ENCODE measurements at regions not wholly inside any gene's neighbourhood (a gene's known extent, or its start where the extent isn't known, plus 50 kb on each side); places are given as distances from the start of the nearest gene placed in this dataset.

DNA sequence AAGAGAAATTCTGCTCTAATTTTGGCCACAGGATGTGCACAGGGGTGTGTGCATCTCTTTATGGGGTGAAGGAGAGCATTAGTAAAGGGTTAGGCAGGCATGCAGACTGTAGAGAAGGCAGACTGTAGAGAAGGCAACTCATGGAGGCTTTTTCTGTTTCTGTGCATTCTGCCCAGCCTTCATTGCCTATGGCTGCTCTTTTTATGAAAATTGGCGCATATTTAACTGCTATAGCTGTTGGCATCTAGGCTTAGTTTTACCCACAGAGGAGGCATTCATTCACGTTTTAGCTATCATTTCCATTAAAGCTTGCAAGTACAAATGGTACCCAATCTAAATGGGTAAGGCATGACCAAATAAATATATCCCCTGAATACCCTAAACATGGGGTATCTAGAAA lies 286.8 kb upstream of the ID4 start:
- H2BK5ac ChIP-seq (ENCODE audit: low read depth, low read length), result no peak overlapping the region
- H2BK12ac ChIP-seq (ENCODE audit: low read depth, low read length), result no peak overlapping the region
- H3K18ac ChIP-seq (ENCODE audit: extremely low read depth, low read length), result no peak overlapping the region
- no peaks in the 10 kb centered on the region for H3K27me3 ChIP-seq (replicated peaks in 1 of 4; ENCODE audit: control insufficient read depth in 3 of 4, extremely low read depth in 1 of 4, insufficient read depth in 3 of 4, low read length in 3 of 4)
- H3K4me1 ChIP-seq (replicated peaks in 1 of 4; ENCODE audit: control insufficient read depth in 3 of 4, insufficient read depth in 4 of 4, low read length in 3 of 4), result no peaks in the 10 kb centered on the region
- no peaks in the 10 kb centered on the region for H3K79me2 ChIP-seq (ENCODE audit: control insufficient read depth in 1 of 2, insufficient read depth in 2 of 2, low read length in 2 of 2)
- no peak overlapping the region for H3K9ac ChIP-seq (replicated peaks in 1 of 4; ENCODE audit: extremely low read depth in 1 of 4, low read depth in 3 of 4, low read length in 3 of 4)
- no peak overlapping the region for H3K14ac ChIP-seq (ENCODE audit: insufficient read length)
- POLR2A ChIA-PET (ENCODE audit: partially characterized antibody), result no interaction called here
- no peak overlapping the region for H3K4me2 ChIP-seq (ENCODE audit: insufficient read depth in 1 of 2, low read depth in 2 of 2, low read length in 2 of 2)
- CTCF ChIA-PET (ENCODE audit: partially characterized antibody), result interaction anchor here (0.9 kb wide), 1 partner anchor 511 kb away, joined by 4 read pairs; no protein-coding TSS in a partner anchor
- no peaks in the 10 kb centered on the region for H3K36me3 ChIP-seq (ENCODE audit: control insufficient read depth in 2 of 4, insufficient read depth in 4 of 4, low read length in 3 of 4)
- H2BK15ac ChIP-seq (ENCODE audit: low read length), result no peak overlapping the region
- no peak overlapping the region for H3K4ac ChIP-seq (replicated peaks; ENCODE audit: insufficient read length, low read depth, low read length)
- H3K56ac ChIP-seq (replicated peaks; ENCODE audit: insufficient read length, low read depth, low read length), result no peak overlapping the region
- H3K4me3 ChIP-seq (ENCODE audit: extremely low read depth in 1 of 4, insufficient read depth in 2 of 4, low read depth in 3 of 4, low read length in 4 of 4), result no peak overlapping the region
- FAIRE-seq (no peak), DNase-seq (ENCODE audit: low read depth in 1 of 2, low spot score in 2 of 2) (no peak)
- no peaks in the 10 kb centered on the region; the same call in 1 of the 2 replicates for H3K23me2 ChIP-seq (ENCODE audit: low read depth, low read length)
- no peak overlapping the region for H3K23ac ChIP-seq (ENCODE audit: insufficient read length)
- no peak overlapping the region for H4K91ac ChIP-seq (replicated peaks; ENCODE audit: insufficient read length, low read length)
- H2AK5ac ChIP-seq (ENCODE audit: low read depth, low read length), result no peak overlapping the region
- H3K9me3 ChIP-seq (ENCODE audit: insufficient read depth in 2 of 2, low read depth in 1 of 2, low read length in 1 of 2), result no peaks in the 10 kb centered on the region
- no peak overlapping the region for H2AFZ ChIP-seq (ENCODE audit: low read length)
- H4K8ac ChIP-seq (ENCODE audit: extremely low read depth, insufficient read depth, low read length), result no peak overlapping the region
- no peak overlapping the region for H2BK20ac ChIP-seq (ENCODE audit: low read length)
- no peaks in the 10 kb centered on the region for H4K20me1 ChIP-seq (replicated peaks in 1 of 2; ENCODE audit: control insufficient read depth in 1 of 2, insufficient read depth in 2 of 2, low read length in 2 of 2)
- H3K79me1 ChIP-seq (ENCODE audit: low read depth, low read length), result no peaks in the 10 kb centered on the region
- no peak for TF ChIP-seq HDAC2 (IDR thresholded peaks at IDR 0.05; ENCODE audit: borderline replicate concordance in 1 of 2, low read depth in 2 of 2, low read length in 2 of 2)
- TF ChIP-seq CBX5 (IDR thresholded peaks at IDR 0.05; ENCODE audit: low read depth, low read length), result no peak
- no peak for TF ChIP-seq CHD1 (IDR thresholded peaks at IDR 0.05; ENCODE audit: low read depth, low read length)
- no peak for TF ChIP-seq USF2 (IDR thresholded peaks at IDR 0.05; ENCODE audit: low read length)
- TF ChIP-seq NANOG (IDR thresholded peaks at IDR 0.05; ENCODE audit: insufficient read depth, low read depth, low read length, poor library complexity, severe bottlenecking), result no peak
- TF ChIP-seq, protein P1, sequence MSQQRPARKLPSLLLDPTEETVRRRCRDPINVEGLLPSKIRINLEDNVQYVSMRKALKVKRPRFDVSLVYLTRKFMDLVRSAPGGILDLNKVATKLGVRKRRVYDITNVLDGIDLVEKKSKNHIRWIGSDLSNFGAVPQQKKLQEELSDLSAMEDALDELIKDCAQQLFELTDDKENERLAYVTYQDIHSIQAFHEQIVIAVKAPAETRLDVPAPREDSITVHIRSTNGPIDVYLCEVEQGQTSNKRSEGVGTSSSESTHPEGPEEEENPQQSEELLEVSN (IDR thresholded peaks at IDR 0.05), result no peak
- no peak for TF ChIP-seq TAF7 (optimal IDR thresholded peaks at IDR 0.05; ENCODE audit: borderline replicate concordance, low read depth, low read length)
- no peak for TF ChIP-seq BRCA1 (IDR thresholded peaks at IDR 0.05; ENCODE audit: low read depth, low read length)
- WGBS, 2 experiments (ENCODE audit: extremely low coverage in 1 of 2, insufficient coverage in 1 of 2, insufficient read length in 1 of 2, insufficient replicate concordance in 2 of 2, low coverage in 1 of 2, low lambda C conversion rate in 2 of 2, missing lambda C conversion rate in 1 of 2), result 84% methylated on average over 2 of the region's 2 CpGs; no CpG with 5 or more reads in 1 of the 2 experiments
- H2BK120ac ChIP-seq (replicated peaks; ENCODE audit: low read depth, low read length), result no peak overlapping the region
- H3K27ac ChIP-seq (ENCODE audit: low read depth, low read length), result no peak overlapping the region
- H4K5ac ChIP-seq (ENCODE audit: insufficient read length, low read depth, low read length), result no peak overlapping the region

Data from H1 (cell line).